ENCODE measurements at regions not wholly inside any gene's neighbourhood (a gene's known extent, or its start where the extent isn't known, plus 50 kb on each side); places are given as distances from the start of the nearest gene placed in this dataset.

DNA sequence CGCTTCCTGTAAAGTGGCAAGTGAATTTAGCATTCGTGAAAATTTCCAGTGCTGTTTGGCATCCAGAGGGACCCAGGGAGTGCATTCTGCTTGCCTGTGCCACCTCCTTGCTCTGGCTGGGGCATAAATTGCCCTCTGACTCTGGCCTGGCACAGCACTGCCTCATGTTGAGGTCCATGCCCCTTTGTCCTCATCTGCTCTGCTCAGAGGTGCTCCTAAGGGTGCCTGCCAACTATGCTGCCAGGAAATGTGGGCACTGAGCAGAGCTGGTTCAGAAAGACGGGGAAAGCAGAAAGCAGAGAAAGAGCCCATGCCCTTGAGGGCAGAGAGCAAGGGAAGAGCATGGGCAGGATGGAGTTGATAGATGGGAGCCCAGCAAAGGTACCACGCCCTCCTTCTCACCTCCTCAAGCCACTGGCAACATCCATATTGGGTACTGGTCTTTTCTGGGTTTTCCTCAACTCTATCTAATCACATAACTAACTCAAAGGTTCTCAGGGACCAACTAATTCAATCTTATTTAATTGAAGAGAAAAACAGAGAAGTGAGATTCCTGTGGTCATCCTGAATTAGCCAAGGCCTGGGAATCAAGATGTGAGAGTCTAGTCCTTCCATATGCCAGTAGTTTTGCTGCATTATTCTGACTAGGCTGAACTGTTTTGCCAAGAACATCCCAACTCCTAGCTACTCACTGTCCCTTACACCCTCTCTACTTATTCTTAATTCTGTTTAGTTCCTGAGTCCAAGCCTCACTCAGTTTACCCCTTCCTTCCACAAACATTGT is 441.5 kb upstream of the TNP1 start:
- no peak overlapping the region for H3K4me3 ChIP-seq (ENCODE audit: low read depth, low read length)
- TF ChIP-seq, protein P1, sequence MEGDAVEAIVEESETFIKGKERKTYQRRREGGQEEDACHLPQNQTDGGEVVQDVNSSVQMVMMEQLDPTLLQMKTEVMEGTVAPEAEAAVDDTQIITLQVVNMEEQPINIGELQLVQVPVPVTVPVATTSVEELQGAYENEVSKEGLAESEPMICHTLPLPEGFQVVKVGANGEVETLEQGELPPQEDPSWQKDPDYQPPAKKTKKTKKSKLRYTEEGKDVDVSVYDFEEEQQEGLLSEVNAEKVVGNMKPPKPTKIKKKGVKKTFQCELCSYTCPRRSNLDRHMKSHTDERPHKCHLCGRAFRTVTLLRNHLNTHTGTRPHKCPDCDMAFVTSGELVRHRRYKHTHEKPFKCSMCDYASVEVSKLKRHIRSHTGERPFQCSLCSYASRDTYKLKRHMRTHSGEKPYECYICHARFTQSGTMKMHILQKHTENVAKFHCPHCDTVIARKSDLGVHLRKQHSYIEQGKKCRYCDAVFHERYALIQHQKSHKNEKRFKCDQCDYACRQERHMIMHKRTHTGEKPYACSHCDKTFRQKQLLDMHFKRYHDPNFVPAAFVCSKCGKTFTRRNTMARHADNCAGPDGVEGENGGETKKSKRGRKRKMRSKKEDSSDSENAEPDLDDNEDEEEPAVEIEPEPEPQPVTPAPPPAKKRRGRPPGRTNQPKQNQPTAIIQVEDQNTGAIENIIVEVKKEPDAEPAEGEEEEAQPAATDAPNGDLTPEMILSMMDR (IDR thresholded peaks at IDR 0.05; ENCODE audit: low read depth, low read length) = no peak

DNA sequence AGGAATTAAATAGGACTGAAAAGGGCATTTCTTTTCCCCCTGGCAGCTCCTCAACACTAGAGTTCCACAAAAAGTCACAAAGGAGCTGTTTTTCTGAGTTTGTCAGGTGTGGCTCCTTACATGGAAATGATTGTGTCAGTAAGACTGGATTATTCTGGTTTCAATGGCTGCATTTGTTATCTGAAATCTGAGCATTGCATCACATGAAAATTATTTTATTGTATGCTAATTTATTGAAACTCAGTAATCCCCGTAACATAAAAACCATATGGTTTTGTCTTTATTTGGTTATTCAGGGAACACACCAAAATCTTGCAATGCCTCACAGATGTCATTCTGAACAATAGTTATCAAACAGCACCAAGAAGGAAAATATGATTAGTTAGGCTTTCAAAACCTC is 439.7 kb upstream of the TNP1 start:
- TF ChIP-seq, protein P1 (IDR thresholded peaks at IDR 0.05; ENCODE audit: low read depth, low read length) = no peak
- no peak overlapping the region for H3K4me3 ChIP-seq (ENCODE audit: low read depth, low read length)

DNA sequence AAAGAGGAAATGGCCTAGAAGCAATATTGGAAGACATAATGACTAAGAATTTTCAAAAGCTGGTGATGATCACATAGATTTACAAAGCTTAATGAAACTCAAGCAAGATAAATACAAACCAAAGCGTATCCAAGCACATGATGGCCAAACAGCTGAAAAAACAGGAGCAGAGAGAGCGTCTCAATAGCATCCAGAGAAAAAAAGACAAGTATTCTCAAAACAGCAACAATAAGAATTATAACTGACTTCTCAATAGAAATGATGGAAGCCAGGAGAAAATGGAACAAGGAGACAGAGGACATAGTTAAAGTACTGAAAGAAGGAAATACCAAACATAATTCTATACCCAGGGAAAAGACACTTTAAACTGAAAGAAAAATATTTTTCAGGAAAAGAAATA is 437.2 kb upstream of the TNP1 start:
- TF ChIP-seq, protein P1 (IDR thresholded peaks at IDR 0.05; ENCODE audit: low read depth, low read length) = no peak
- no peak overlapping the region for H3K4me3 ChIP-seq (ENCODE audit: low read depth, low read length)

DNA sequence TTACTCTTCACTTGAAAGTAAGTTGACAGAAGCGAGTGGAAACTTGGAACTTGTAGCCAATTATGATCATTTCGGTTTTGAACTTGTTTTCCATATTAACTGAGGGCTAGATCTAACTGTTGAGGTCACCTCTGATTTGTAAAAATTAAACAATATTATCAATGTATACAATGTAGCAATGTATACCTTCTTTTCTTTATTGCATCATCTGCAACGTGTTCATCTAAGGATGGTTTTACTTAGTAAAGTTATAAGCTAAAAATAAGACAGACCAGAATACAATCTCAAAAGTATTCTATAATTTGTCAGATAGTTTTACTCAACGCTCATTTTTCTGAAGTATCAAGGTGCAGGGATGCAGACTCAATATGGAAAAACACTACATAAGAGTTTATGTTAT is 435.0 kb upstream of the TNP1 start:
- H3K4me3 ChIP-seq (ENCODE audit: low read depth, low read length) = no peak overlapping the region
- TF ChIP-seq, protein P1 (IDR thresholded peaks at IDR 0.05; ENCODE audit: low read depth, low read length) = no peak

DNA sequence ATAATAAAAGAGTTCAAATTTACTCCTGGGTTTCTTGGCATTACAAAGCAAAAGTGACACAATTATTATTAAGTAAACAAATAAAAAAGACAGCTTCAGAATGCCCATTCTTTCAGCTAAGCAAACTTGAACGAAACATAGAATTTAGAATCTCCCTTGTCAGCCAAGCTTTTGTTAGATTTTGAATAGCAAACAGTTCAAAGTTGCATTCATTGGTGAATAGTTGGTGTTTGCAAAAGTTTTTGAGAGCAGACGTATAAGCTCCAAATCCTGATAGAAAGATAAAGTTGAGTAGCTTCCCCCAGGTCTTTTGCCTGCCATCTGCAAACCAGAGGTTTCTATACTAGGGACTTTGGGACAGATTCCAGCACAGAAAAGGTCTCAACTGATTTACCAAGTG is 434.3 kb upstream of the TNP1 start:
- TF ChIP-seq, protein P1 (IDR thresholded peaks at IDR 0.05; ENCODE audit: low read depth, low read length) = no peak
- H3K4me3 ChIP-seq (ENCODE audit: low read depth, low read length) = no peak overlapping the region

DNA sequence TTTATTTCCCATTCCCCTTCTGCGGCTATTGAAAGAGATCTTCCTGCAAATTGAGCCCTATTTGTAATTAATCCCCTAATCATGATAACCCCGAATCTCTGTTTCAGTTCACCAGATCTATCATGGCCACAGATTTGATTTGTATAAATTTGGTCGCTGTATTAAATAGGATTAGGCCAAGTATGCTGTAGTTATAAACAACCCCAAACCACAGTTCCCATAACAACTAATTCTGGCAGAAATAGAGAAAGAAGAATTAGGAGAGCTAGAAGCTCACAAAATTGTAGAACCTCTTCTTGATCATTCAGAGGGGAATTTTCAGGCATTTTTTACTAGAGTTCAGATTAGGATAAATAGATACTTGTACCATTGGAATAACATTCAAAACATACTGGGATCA is 433.7 kb upstream of the TNP1 start:
- TF ChIP-seq, protein P1 (IDR thresholded peaks at IDR 0.05; ENCODE audit: low read depth, low read length) = no peak

DNA sequence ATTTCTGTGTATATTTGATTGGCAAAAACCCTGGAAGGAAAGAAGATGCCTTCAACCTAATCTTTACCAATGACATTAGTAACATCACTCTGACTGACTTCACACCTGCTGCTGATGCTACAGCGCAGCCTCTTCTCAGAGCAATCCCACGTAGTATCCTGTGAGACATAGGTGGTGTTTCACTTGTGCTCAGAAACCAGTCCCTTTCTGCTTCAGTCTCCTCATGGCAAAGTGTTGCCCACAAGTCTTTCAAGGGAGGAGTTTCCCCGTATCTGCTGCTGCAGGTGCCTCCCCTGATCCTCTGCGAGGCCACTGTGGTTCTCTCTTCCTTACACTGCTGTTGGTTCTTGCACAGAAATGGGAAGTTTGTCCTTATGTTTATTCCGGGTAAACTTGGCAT is 433.2 kb upstream of the TNP1 start:
- TF ChIP-seq, protein P1 (IDR thresholded peaks at IDR 0.05; ENCODE audit: low read depth, low read length) = no peak

More for the DNA sequence above, 433.7 kb upstream of the TNP1 start:
- H3K4me3 ChIP-seq (ENCODE audit: low read depth, low read length) = no peak overlapping the region

More for the DNA sequence above, 433.2 kb upstream of the TNP1 start:
- no peak overlapping the region for H3K4me3 ChIP-seq (ENCODE audit: low read depth, low read length)

Data from WI38 (cell line).